ENCODE measurements at regions not wholly inside any gene's neighbourhood (a gene's known extent, or its start where the extent isn't known, plus 50 kb on each side); places are given as distances from the start of the nearest gene placed in this dataset.

GRCh38 chr2:155377931-155378444 is 679.5 kb downstream of the KCNJ3 start:
- Histone ChIP-seq H3K79me1 (ENCODE audit: low read depth, low read length) (no peaks in the 10 kb centered on the region), H3K4me2 (ENCODE audit: insufficient read depth, low read length, poor library complexity, severe bottlenecking) (no peak overlapping the region), H3K27ac (replicated peaks; ENCODE audit: low read length) (no peak overlapping the region), H3K4me3 (ENCODE audit: low read length in 2 of 2) (no peak overlapping the region), H2BK15ac (ENCODE audit: low read length) (no peak overlapping the region), H3K14ac (ENCODE audit: low read length) (no peak overlapping the region), H2BK120ac (ENCODE audit: low read depth, low read length) (no peak overlapping the region), H3K23ac (ENCODE audit: low read depth, low read length, poor library complexity) (no peak overlapping the region), H4K91ac (ENCODE audit: low read depth, low read length, poor library complexity) (no peak overlapping the region), H4K8ac (ENCODE audit: low read depth, low read length) (no peak overlapping the region), H3K27me3 (ENCODE audit: control insufficient read depth in 3 of 3, insufficient read depth in 3 of 3, low read depth in 1 of 3, low read length in 3 of 3) (no peaks in the 10 kb centered on the region), H2AK5ac (ENCODE audit: low read depth, low read length) (no peak overlapping the region), H3K9ac (ENCODE audit: low read depth, low read length, poor library complexity) (no peak overlapping the region), H3K4me1 (ENCODE audit: control insufficient read depth in 2 of 2, insufficient read depth in 1 of 2, low read depth in 1 of 2, low read length in 2 of 2) (no peaks in the 10 kb centered on the region), H2AFZ (ENCODE audit: low read length) (no peak overlapping the region), H2BK5ac (ENCODE audit: low read length) (no peak overlapping the region), H3K9me3 (replicated peaks in 1 of 2; ENCODE audit: control insufficient read depth in 2 of 2, insufficient read depth in 1 of 2, low read depth in 1 of 2, low read length in 2 of 2) (no peaks in the 10 kb centered on the region), H3K18ac (ENCODE audit: low read length) (no peak overlapping the region), H3K4ac (ENCODE audit: low read length) (no peak overlapping the region), H3K36me3 (replicated peaks in 1 of 2; ENCODE audit: control insufficient read depth in 2 of 2, insufficient read depth in 2 of 2, low read length in 2 of 2) (no peaks in the 10 kb centered on the region), H2BK12ac (ENCODE audit: low read length) (no peak overlapping the region)
- no CpG with 5 or more reads among the region's 1 CpG for WGBS, 2 donors (ENCODE audit: extremely low coverage in 2 of 2, insufficient read length in 2 of 2, insufficient replicate concordance in 1 of 2)
- DNase-seq (ENCODE audit: low spot score): no peak

GRCh38 chr2:155377266-155377680 is 678.8 kb downstream of the KCNJ3 start:
- H3K27ac ChIP-seq (replicated peaks; ENCODE audit: low read length): no peak overlapping the region
- H4K8ac ChIP-seq (ENCODE audit: low read depth, low read length): no peak overlapping the region
- H3K18ac ChIP-seq (ENCODE audit: low read length): no peak overlapping the region
- WGBS, 2 donors (ENCODE audit: extremely low coverage in 2 of 2, insufficient read length in 2 of 2, insufficient replicate concordance in 1 of 2): no CpG with 5 or more reads among the region's 5 CpGs
- no peak overlapping the region for H2BK120ac ChIP-seq (ENCODE audit: low read depth, low read length)
- peak; percentile 14 for DNase-seq (ENCODE audit: low spot score)
- H2BK15ac ChIP-seq (ENCODE audit: low read length): no peak overlapping the region
- no peak overlapping the region for H3K23ac ChIP-seq (ENCODE audit: low read depth, low read length, poor library complexity)
- H2BK5ac ChIP-seq (ENCODE audit: low read length): no peak overlapping the region
- no peak overlapping the region for H3K4me2 ChIP-seq (ENCODE audit: insufficient read depth, low read length, poor library complexity, severe bottlenecking)
- no peak overlapping the region for H2BK12ac ChIP-seq (ENCODE audit: low read length)
- H3K14ac ChIP-seq (ENCODE audit: low read length): no peak overlapping the region
- no peak overlapping the region for H3K4me3 ChIP-seq (ENCODE audit: low read length in 2 of 2)
- no peaks in the 10 kb centered on the region for H3K9me3 ChIP-seq (replicated peaks in 1 of 2; ENCODE audit: control insufficient read depth in 2 of 2, insufficient read depth in 1 of 2, low read depth in 1 of 2, low read length in 2 of 2)
- H3K4ac ChIP-seq (ENCODE audit: low read length): no peak overlapping the region
- H2AK5ac ChIP-seq (ENCODE audit: low read depth, low read length): no peak overlapping the region
- H3K27me3 ChIP-seq (ENCODE audit: control insufficient read depth in 3 of 3, insufficient read depth in 3 of 3, low read depth in 1 of 3, low read length in 3 of 3): no peaks in the 10 kb centered on the region
- no peaks in the 10 kb centered on the region for H3K36me3 ChIP-seq (replicated peaks in 1 of 2; ENCODE audit: control insufficient read depth in 2 of 2, insufficient read depth in 2 of 2, low read length in 2 of 2)
- no peaks in the 10 kb centered on the region for H3K79me1 ChIP-seq (ENCODE audit: low read depth, low read length)
- H3K9ac ChIP-seq (ENCODE audit: low read depth, low read length, poor library complexity): no peak overlapping the region
- H4K91ac ChIP-seq (ENCODE audit: low read depth, low read length, poor library complexity): no peak overlapping the region
- H3K4me1 ChIP-seq (ENCODE audit: control insufficient read depth in 2 of 2, insufficient read depth in 1 of 2, low read depth in 1 of 2, low read length in 2 of 2): no peaks in the 10 kb centered on the region
- H2AFZ ChIP-seq (ENCODE audit: low read length): no peak overlapping the region

GRCh38 chr2:155372969-155373368 is 674.5 kb downstream of the KCNJ3 start:
- Histone ChIP-seq H3K79me1 (ENCODE audit: low read depth, low read length) (no peaks in the 10 kb centered on the region), H2BK12ac (ENCODE audit: low read length) (no peak overlapping the region), H3K27ac (replicated peaks; ENCODE audit: low read length) (no peak overlapping the region), H2AFZ (ENCODE audit: low read length) (no peak overlapping the region), H2AK5ac (ENCODE audit: low read depth, low read length) (no peak overlapping the region), H3K27me3 (ENCODE audit: control insufficient read depth in 3 of 3, insufficient read depth in 3 of 3, low read depth in 1 of 3, low read length in 3 of 3) (no peaks in the 10 kb centered on the region), H3K36me3 (replicated peaks in 1 of 2; ENCODE audit: control insufficient read depth in 2 of 2, insufficient read depth in 2 of 2, low read length in 2 of 2) (no peaks in the 10 kb centered on the region), H3K4me1 (ENCODE audit: control insufficient read depth in 2 of 2, insufficient read depth in 1 of 2, low read depth in 1 of 2, low read length in 2 of 2) (no peaks in the 10 kb centered on the region), H3K9ac (ENCODE audit: low read depth, low read length, poor library complexity) (no peak overlapping the region), H4K91ac (ENCODE audit: low read depth, low read length, poor library complexity) (no peak overlapping the region), H3K4me2 (ENCODE audit: insufficient read depth, low read length, poor library complexity, severe bottlenecking) (no peak overlapping the region), H2BK15ac (ENCODE audit: low read length) (no peak overlapping the region), H3K9me3 (replicated peaks in 1 of 2; ENCODE audit: control insufficient read depth in 2 of 2, insufficient read depth in 1 of 2, low read depth in 1 of 2, low read length in 2 of 2) (no peaks in the 10 kb centered on the region), H2BK120ac (ENCODE audit: low read depth, low read length) (no peak overlapping the region), H4K8ac (ENCODE audit: low read depth, low read length) (no peak overlapping the region), H3K14ac (ENCODE audit: low read length) (no peak overlapping the region), H3K4me3 (ENCODE audit: low read length in 2 of 2) (no peak overlapping the region), H2BK5ac (ENCODE audit: low read length) (no peak overlapping the region), H3K4ac (ENCODE audit: low read length) (no peak overlapping the region), H3K23ac (ENCODE audit: low read depth, low read length, poor library complexity) (no peak overlapping the region), H3K18ac (ENCODE audit: low read length) (no peak overlapping the region)
- peak; percentile 12 for DNase-seq (ENCODE audit: low spot score)
- WGBS, 2 donors (ENCODE audit: extremely low coverage in 2 of 2, insufficient read length in 2 of 2, insufficient replicate concordance in 1 of 2): no CpG with 5 or more reads among the region's 2 CpGs

- H3K23ac ChIP-seq (ENCODE audit: low read depth, low read length, poor library complexity): no peak overlapping the region
Observed at GRCh38 chr2:155368934-155369333, 670.4 kb downstream of the KCNJ3 start.

More at GRCh38 chr2:155368934-155369333, 670.4 kb downstream of the KCNJ3 start:
- Histone ChIP-seq H3K9ac (ENCODE audit: low read depth, low read length, poor library complexity) (no peak overlapping the region), H3K18ac (ENCODE audit: low read length) (no peak overlapping the region), H2BK120ac (ENCODE audit: low read depth, low read length) (no peak overlapping the region), H3K27me3 (ENCODE audit: control insufficient read depth in 3 of 3, insufficient read depth in 3 of 3, low read depth in 1 of 3, low read length in 3 of 3) (no peaks in the 10 kb centered on the region), H3K79me1 (ENCODE audit: low read depth, low read length) (no peaks in the 10 kb centered on the region), H2BK12ac (ENCODE audit: low read length) (no peak overlapping the region), H3K14ac (ENCODE audit: low read length) (no peak overlapping the region), H3K9me3 (replicated peaks in 1 of 2; ENCODE audit: control insufficient read depth in 2 of 2, insufficient read depth in 1 of 2, low read depth in 1 of 2, low read length in 2 of 2) (no peaks in the 10 kb centered on the region), H4K8ac (ENCODE audit: low read depth, low read length) (no peak overlapping the region), H3K27ac (replicated peaks; ENCODE audit: low read length) (no peak overlapping the region), H3K4me1 (ENCODE audit: control insufficient read depth in 2 of 2, insufficient read depth in 1 of 2, low read depth in 1 of 2, low read length in 2 of 2) (no peaks in the 10 kb centered on the region), H3K4ac (ENCODE audit: low read length) (no peak overlapping the region), H3K36me3 (replicated peaks in 1 of 2; ENCODE audit: control insufficient read depth in 2 of 2, insufficient read depth in 2 of 2, low read length in 2 of 2) (no peaks in the 10 kb centered on the region), H2AFZ (ENCODE audit: low read length) (no peak overlapping the region), H4K91ac (ENCODE audit: low read depth, low read length, poor library complexity) (no peak overlapping the region), H2BK5ac (ENCODE audit: low read length) (no peak overlapping the region), H2BK15ac (ENCODE audit: low read length) (no peak overlapping the region), H3K4me3 (ENCODE audit: low read length in 2 of 2) (no peak overlapping the region), H2AK5ac (ENCODE audit: low read depth, low read length) (no peak overlapping the region), H3K4me2 (ENCODE audit: insufficient read depth, low read length, poor library complexity, severe bottlenecking) (no peak overlapping the region)
- DNase-seq (ENCODE audit: low spot score): no peak
- WGBS, 2 donors (ENCODE audit: extremely low coverage in 2 of 2, insufficient read length in 2 of 2, insufficient replicate concordance in 1 of 2): no CpG with 5 or more reads among the region's 1 CpG

Measured in neuronal stem cell (in vitro differentiated cells).